H1 (cell line): ENCODE measurements at regions not wholly inside any gene's neighbourhood (a gene's known extent, or its start where the extent isn't known, plus 50 kb on each side); places are given as distances from the start of the nearest gene placed in this dataset.

Experiments
- CTCF ChIA-PET: fragments of 300-600 bp; sonication (Branson Sonifier 250); formaldehyde crosslinking; loops from one replicate; lab custom pipeline; 2021; ENCODE audit not compliant: partially characterized antibody; lab: Charles Lee
- POLR2A ChIA-PET: fragments of 300-600 bp; sonication (Branson Sonifier 250); formaldehyde crosslinking; loops from one replicate; lab custom pipeline; 2021; ENCODE audit warnings: inconsistent platforms; ENCODE audit not compliant: partially characterized antibody; lab: Charles Lee
- DNase-seq, 2 experiments: peaks; one replicate each; pipeline versions ENCODE4 v3.0.0 to v3.0.0-alpha.2; 2010 to 2022; ENCODE audit warnings: low spot score in 2 of 2, low read depth in 1 of 2, mixed read lengths in 1 of 2
- FAIRE-seq: peaks from 2 replicates; lab custom pipeline; 2011; peaks lifted over from hg19 to GRCh38; lab: Jason Lieb, UNC
- H2AFZ ChIP-seq: 2 replicates; pipeline ENCODE4 v1.8.1; 2012; ENCODE audit warnings: low read length, inconsistent platforms
- H2AK5ac ChIP-seq: 2 replicates; pipeline ENCODE4 v1.6.1; 2013; ENCODE audit warnings: low read depth, low read length
- H2BK120ac ChIP-seq: replicated peaks from 2 replicates; pipeline ENCODE3; 2013; ENCODE audit warnings: low read depth, low read length, inconsistent platforms
- H2BK12ac ChIP-seq: 2 replicates; pipeline ENCODE4 v1.6.1; 2013; ENCODE audit warnings: low read depth, low read length
- H2BK15ac ChIP-seq: 2 replicates; pipeline ENCODE4 v1.6.1; 2013; ENCODE audit warnings: low read length
- H2BK20ac ChIP-seq: 2 replicates; pipeline ENCODE4 v1.6.1; 2013; ENCODE audit warnings: low read length
- H2BK5ac ChIP-seq: 2 replicates; pipeline ENCODE4 v1.6.1; 2013; ENCODE audit warnings: low read depth, low read length
- H3K14ac ChIP-seq: 2 replicates; pipeline ENCODE4 v1.6.1; 2013; ENCODE audit warnings: inconsistent platforms; ENCODE audit not compliant: insufficient read length
- H3K18ac ChIP-seq: 2 replicates; pipeline ENCODE4 v1.6.1; 2013; ENCODE audit warnings: low read length; ENCODE audit errors: extremely low read depth
- H3K23ac ChIP-seq: 2 replicates; pipeline ENCODE4 v1.6.1; 2013; ENCODE audit warnings: inconsistent platforms; ENCODE audit not compliant: insufficient read length
- H3K23me2 ChIP-seq: 2 replicates; pipeline ENCODE4 v1.6.1; 2013; ENCODE audit warnings: low read depth, low read length
- H3K27ac ChIP-seq: 2 replicates; pipeline ENCODE4 v1.6.1; 2011; ENCODE audit warnings: low read depth, low read length, inconsistent platforms
- H3K27me3 ChIP-seq, 4 experiments: replicated peaks in 1 of 4; 1 replicate in 1 of 4; 2 replicates in 3 of 4; pipeline versions ENCODE4 v1.6.1 to v1.8.1; 2011 to 2013; ENCODE audit warnings: low read length in 3 of 4, mild to moderate bottlenecking in 3 of 4, inconsistent platforms in 2 of 4, mixed read lengths in 2 of 4, moderate library complexity in 1 of 4; ENCODE audit not compliant: control insufficient read depth in 3 of 4, insufficient read depth in 3 of 4; ENCODE audit errors: extremely low read depth in 1 of 4
- H3K36me3 ChIP-seq, 4 experiments: 2 replicates each; pipeline versions ENCODE4 v1.6.1 to v1.8.1; 2011 to 2013; ENCODE audit warnings: mild to moderate bottlenecking in 4 of 4, low read length in 3 of 4, moderate library complexity in 2 of 4, control low read depth in 1 of 4, inconsistent platforms in 1 of 4; ENCODE audit not compliant: insufficient read depth in 4 of 4, control insufficient read depth in 2 of 4
- H3K4ac ChIP-seq: replicated peaks from 2 replicates; pipeline ENCODE3; 2013; ENCODE audit warnings: low read length, low read depth, mixed read lengths, inconsistent platforms; ENCODE audit not compliant: insufficient read length
- H3K4me1 ChIP-seq, 4 experiments: replicated peaks in 1 of 4; 1 replicate in 1 of 4; 2 replicates in 3 of 4; pipeline versions ENCODE4 v1.6.1 to v1.8.1; 2011 to 2013; ENCODE audit warnings: low read length in 3 of 4, inconsistent platforms in 2 of 4, mixed read lengths in 1 of 4; ENCODE audit not compliant: insufficient read depth in 4 of 4, control insufficient read depth in 3 of 4
- H3K4me2 ChIP-seq, 2 experiments: 2 replicates each; pipeline versions ENCODE4 v1.6.1 to v1.8.1; 2011 to 2013; ENCODE audit warnings: low read depth in 2 of 2, low read length in 2 of 2, control low read depth in 1 of 2, inconsistent platforms in 1 of 2, mild to moderate bottlenecking in 1 of 2; ENCODE audit not compliant: insufficient read depth in 1 of 2
- H3K4me3 ChIP-seq, 4 experiments: fragments of 200-600, 300-600 bp in 1 of 4; sonication (generic), shearing (Covaris generic), sonication (Bioruptor Twin) in 1 of 4; 2 replicates each; pipeline versions ENCODE4 v1.5.1 to v1.8.1; 2011 to 2016; ENCODE audit warnings: low read length in 4 of 4, low read depth in 3 of 4, control low read depth in 2 of 4, inconsistent platforms in 2 of 4, mild to moderate bottlenecking in 2 of 4, mixed read lengths in 1 of 4, moderate library complexity in 1 of 4; ENCODE audit not compliant: insufficient read depth in 2 of 4; ENCODE audit errors: extremely low read depth in 1 of 4
- H3K56ac ChIP-seq: replicated peaks from 2 replicates; pipeline ENCODE3; 2013; ENCODE audit warnings: low read depth, mild to moderate bottlenecking, mixed read lengths, low read length, inconsistent platforms; ENCODE audit not compliant: insufficient read length
- H3K79me1 ChIP-seq: 2 replicates; pipeline ENCODE4 v1.6.1; 2013; ENCODE audit warnings: low read depth, low read length, control low read depth
- H3K79me2 ChIP-seq, 2 experiments: 2 replicates each; pipeline versions ENCODE4 v1.6.1 to v1.8.1; 2012 to 2013; ENCODE audit warnings: low read length in 2 of 2, mild to moderate bottlenecking in 2 of 2, inconsistent platforms in 1 of 2; ENCODE audit not compliant: insufficient read depth in 2 of 2, control insufficient read depth in 1 of 2
- H3K9ac ChIP-seq, 4 experiments: replicated peaks in 1 of 4; 1 replicate in 1 of 4; 2 replicates in 3 of 4; pipeline versions ENCODE4 v1.6.1 to v1.8.1; 2011 to 2013; ENCODE audit warnings: low read depth in 3 of 4, low read length in 3 of 4, control low read depth in 2 of 4, mild to moderate bottlenecking in 2 of 4, moderate library complexity in 2 of 4, inconsistent platforms in 1 of 4; ENCODE audit errors: extremely low read depth in 1 of 4
- H3K9me3 ChIP-seq, 2 experiments: 2 replicates each; pipeline versions ENCODE4 v1.6.1 to v1.8.1; 2012 to 2013; ENCODE audit warnings: mild to moderate bottlenecking in 2 of 2, moderate library complexity in 2 of 2, control low read depth in 1 of 2, inconsistent platforms in 1 of 2, low read depth in 1 of 2, low read length in 1 of 2, mixed read lengths in 1 of 2; ENCODE audit not compliant: insufficient read depth in 2 of 2
- H4K20me1 ChIP-seq, 2 experiments: replicated peaks in 1 of 2; 2 replicates each; pipeline versions ENCODE3 to v1.8.1; 2011 to 2013; ENCODE audit warnings: inconsistent platforms in 2 of 2, low read length in 2 of 2, mild to moderate bottlenecking in 1 of 2; ENCODE audit not compliant: insufficient read depth in 2 of 2, control insufficient read depth in 1 of 2
- H4K5ac ChIP-seq: 2 replicates; pipeline ENCODE4 v1.6.1; 2013; ENCODE audit warnings: low read length, low read depth, mixed read lengths, inconsistent platforms; ENCODE audit not compliant: insufficient read length
- H4K8ac ChIP-seq: 2 replicates; pipeline ENCODE4 v1.8.0; 2013; ENCODE audit warnings: mild to moderate bottlenecking, moderate library complexity, low read length, inconsistent platforms; ENCODE audit not compliant: insufficient read depth; ENCODE audit errors: extremely low read depth
- H4K91ac ChIP-seq: replicated peaks from 2 replicates; pipeline ENCODE3; 2013; ENCODE audit warnings: low read length, mixed read lengths, inconsistent platforms; ENCODE audit not compliant: insufficient read length
- CREB1 ChIP-seq: IDR thresholded peaks from 2 replicates; pipeline ENCODE4 v1.6.1; 2012; ENCODE audit warnings: inconsistent platforms
- GTF2F1 ChIP-seq: IDR thresholded peaks from 2 replicates; pipeline ENCODE4 v1.6.1; 2012; ENCODE audit warnings: low read depth, low read length, improper control_type of control experiment, borderline replicate concordance
- HDAC2 ChIP-seq, 2 experiments: fragments of 300-600 bp in 1 of 2; sonication (generic) in 1 of 2; IDR thresholded peaks; 2 replicates each; pipeline ENCODE4 v1.6.1; 2011 to 2012; ENCODE audit warnings: low read depth in 2 of 2, low read length in 2 of 2, mild to moderate bottlenecking in 2 of 2, moderate library complexity in 2 of 2, borderline replicate concordance in 1 of 2, inconsistent platforms in 1 of 2
- POU5F1 ChIP-seq: IDR thresholded peaks from 2 replicates; pipeline ENCODE4 v1.6.1; 2011; ENCODE audit warnings: low read depth, mild to moderate bottlenecking, low read length, moderate library complexity
- SP2 ChIP-seq: IDR thresholded peaks from 2 replicates; pipeline ENCODE4 v1.6.1; 2012; ENCODE audit warnings: mild to moderate bottlenecking, low read length, inconsistent platforms
- SRF ChIP-seq: IDR thresholded peaks from 2 replicates; pipeline ENCODE4 v1.6.1; 2011; ENCODE audit warnings: mild to moderate bottlenecking, low read depth, low read length, moderate library complexity
- TBP ChIP-seq: IDR thresholded peaks from 2 replicates; pipeline ENCODE4 v1.6.1; 2011; ENCODE audit warnings: low read depth, low read length, improper control_type of control experiment
- WGBS, 2 experiments: shearing (Covaris generic) in 1 of 2; methylation state at CpG; one replicate each; pipeline versions ENCODE4 v1.1.6 to v1.1.7; 2013 to 2015; ENCODE audit warnings: low lambda C conversion rate in 2 of 2, mixed read lengths in 2 of 2, inconsistent platforms in 1 of 2, low coverage in 1 of 2, missing lambda C conversion rate in 1 of 2; ENCODE audit not compliant: insufficient replicate concordance in 2 of 2, insufficient coverage in 1 of 2, insufficient read length in 1 of 2; ENCODE audit errors: extremely low coverage in 1 of 2, missing lambda C conversion rate in 1 of 2; 5-methylcytosine and 5-hydroxymethylcytosine counted together

DNA sequence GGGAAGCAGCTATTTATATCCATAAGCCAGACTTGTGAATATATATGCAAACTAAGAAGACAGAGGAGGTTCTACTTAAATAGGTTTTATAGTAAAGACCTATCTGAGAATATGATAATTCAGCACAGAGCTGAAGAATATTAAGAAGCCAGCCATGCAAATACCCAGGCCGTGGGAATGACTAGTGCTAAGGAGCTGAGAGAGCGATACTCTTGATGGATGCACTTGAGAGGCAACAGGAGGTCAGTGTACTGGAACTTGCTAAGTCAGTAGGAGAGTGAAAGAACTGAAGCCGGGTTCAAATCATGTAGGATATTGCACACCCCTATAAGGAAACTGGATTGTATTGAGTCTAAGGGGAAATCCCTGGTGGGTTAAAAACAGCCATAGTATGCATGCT is 943.6 kb upstream of the MBL2 start:
- H3K23ac ChIP-seq = no peak overlapping the region
- H3K4ac ChIP-seq = no peak overlapping the region
- no peak overlapping the region for H2BK12ac ChIP-seq
- ChIA-PET CTCF (no interaction called here), POLR2A (no interaction called here)
- H3K4me2 ChIP-seq = no peak overlapping the region
- H3K27me3 ChIP-seq = no peaks in the 10 kb centered on the region
- H2AFZ ChIP-seq = no peak overlapping the region
- H3K14ac ChIP-seq = no peak overlapping the region
- H3K79me1 ChIP-seq = no peaks in the 10 kb centered on the region
- no peak overlapping the region for H3K9ac ChIP-seq
- H2AK5ac ChIP-seq = no peak overlapping the region
- H3K18ac ChIP-seq = no peak overlapping the region
- no peak overlapping the region for H2BK20ac ChIP-seq
- H4K5ac ChIP-seq = no peak overlapping the region
- no peaks in the 10 kb centered on the region for H3K9me3 ChIP-seq
- no peak overlapping the region for H3K56ac ChIP-seq
- H2BK120ac ChIP-seq = no peak overlapping the region
- no peaks in the 10 kb centered on the region for H4K20me1 ChIP-seq
- DNase-seq (no peak), FAIRE-seq (no peak)
- H3K4me3 ChIP-seq = no peak overlapping the region
- H3K23me2 ChIP-seq = no peaks in the 10 kb centered on the region
- H3K4me1 ChIP-seq = no peaks in the 10 kb centered on the region
- H2BK5ac ChIP-seq = no peak overlapping the region
- no peaks in the 10 kb centered on the region for H3K79me2 ChIP-seq
- no peak overlapping the region for H3K27ac ChIP-seq
- H3K36me3 ChIP-seq = no peaks in the 10 kb centered on the region
- no peak overlapping the region for H4K91ac ChIP-seq
- H2BK15ac ChIP-seq = no peak overlapping the region
- 97% methylated on average over 3 of the region's 3 CpGs; no CpG with 5 or more reads in 1 of the 2 experiments for WGBS, 2 experiments
- no peak overlapping the region for H4K8ac ChIP-seq
- TF ChIP-seq POU5F1 (no peak), SP2 (no peak), GTF2F1 (no peak), CREB1 (no peak), TBP (no peak), HDAC2 (IDR thresholded peaks at IDR 0.05; ENCODE audit: borderline replicate concordance in 1 of 2, low read depth in 2 of 2, low read length in 2 of 2) (no peak), SRF (no peak)
